ENCODE measurements at regions not wholly inside any gene's neighbourhood (a gene's known extent, or its start where the extent isn't known, plus 50 kb on each side); places are given as distances from the start of the nearest gene placed in this dataset.
"Not testable (repeated sequence)": the region's sequence is repeated elsewhere in the genome, so short reads cannot be mapped to it uniquely, and the experiment has no call there.

DNA sequence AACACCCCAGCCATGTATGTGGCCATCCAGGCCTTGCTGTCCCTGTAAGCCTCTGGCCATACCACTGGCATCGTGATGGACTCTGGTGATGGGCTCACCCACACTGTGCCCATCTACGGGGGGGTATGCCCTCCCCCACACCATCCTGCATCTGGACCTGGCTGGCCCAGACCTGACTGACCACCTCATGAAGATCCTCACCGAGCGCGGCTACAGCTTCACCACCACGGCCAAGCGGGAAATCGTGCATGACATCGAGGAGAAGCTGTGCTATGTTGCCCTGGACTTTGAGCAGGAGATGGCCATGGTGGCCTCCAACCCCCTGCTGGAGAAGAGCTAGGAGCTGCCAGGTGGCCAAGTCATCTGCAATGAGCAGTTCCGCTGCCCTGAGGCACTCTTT, 80.4 kb upstream of the ZCCHC2 start:
- no peak for DNase-seq

DNA sequence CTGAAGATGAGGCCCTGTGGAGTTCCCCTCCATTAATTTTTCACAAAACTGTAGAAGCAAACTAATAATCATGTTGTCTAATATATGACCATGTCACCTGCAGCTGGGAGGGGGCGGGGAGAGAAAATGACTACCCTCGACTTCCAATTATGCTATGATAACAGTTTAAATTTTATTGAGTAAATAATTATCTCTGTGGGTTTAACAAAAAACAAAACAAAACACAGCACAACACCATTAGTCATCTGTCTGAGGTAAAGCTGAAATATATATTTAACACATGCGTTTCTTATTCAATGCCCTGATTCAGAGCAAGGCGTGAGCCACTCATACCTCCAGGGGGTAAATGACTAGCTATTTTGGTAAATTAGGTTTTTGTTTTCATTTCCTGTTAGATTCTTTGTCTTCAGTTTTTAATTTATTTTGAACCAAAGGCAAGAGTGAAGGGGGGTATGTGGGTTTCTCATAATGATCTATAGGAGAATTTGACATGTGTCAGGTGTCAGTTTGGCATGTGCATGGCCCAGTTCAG, 77.4 kb upstream of the ZCCHC2 start:
- no peak for DNase-seq

GRCh38 chr18:62446511-62446910, 76.3 kb upstream of the ZCCHC2 start:
- DNase-seq = no peak

GRCh38 chr18:62447652-62448051, 75.2 kb upstream of the ZCCHC2 start:
- DNase-seq = no peak

GRCh38 chr18:62448426-62448825, 74.4 kb upstream of the ZCCHC2 start:
- no peak for DNase-seq

DNA sequence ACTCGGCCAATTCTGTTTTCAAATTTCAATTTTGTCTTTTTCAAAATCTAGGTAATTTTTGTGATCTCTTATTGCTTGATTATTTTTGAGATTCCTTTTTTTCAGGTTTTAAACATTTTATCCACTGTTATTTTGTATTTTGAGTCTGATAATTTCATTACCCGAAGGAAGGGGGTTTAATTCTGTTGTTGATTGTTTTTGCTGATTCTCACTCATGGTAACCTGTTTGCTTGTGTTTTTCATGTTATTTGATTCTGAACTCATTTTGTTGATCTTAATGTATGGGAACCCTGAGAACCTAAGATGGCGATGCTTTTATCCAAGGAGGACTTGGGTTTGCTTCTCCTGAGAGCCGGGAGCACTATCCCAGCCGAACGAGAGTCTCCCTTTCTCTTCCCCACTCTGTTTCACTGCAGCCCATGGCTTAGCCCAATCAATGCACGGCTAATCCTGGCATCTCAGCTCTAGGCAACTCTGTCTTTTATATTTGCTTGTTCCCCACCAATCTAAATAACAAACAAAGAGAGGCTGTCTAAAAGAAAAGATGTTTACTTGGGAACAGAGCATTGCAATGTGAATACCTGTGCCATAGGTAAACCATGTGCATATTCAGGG, 73.2 kb upstream of the ZCCHC2 start:
- DNase-seq = no peak

- DNase-seq = no peak
Observed at GRCh38 chr18:62450175-62450545, 72.7 kb upstream of the ZCCHC2 start.

DNA sequence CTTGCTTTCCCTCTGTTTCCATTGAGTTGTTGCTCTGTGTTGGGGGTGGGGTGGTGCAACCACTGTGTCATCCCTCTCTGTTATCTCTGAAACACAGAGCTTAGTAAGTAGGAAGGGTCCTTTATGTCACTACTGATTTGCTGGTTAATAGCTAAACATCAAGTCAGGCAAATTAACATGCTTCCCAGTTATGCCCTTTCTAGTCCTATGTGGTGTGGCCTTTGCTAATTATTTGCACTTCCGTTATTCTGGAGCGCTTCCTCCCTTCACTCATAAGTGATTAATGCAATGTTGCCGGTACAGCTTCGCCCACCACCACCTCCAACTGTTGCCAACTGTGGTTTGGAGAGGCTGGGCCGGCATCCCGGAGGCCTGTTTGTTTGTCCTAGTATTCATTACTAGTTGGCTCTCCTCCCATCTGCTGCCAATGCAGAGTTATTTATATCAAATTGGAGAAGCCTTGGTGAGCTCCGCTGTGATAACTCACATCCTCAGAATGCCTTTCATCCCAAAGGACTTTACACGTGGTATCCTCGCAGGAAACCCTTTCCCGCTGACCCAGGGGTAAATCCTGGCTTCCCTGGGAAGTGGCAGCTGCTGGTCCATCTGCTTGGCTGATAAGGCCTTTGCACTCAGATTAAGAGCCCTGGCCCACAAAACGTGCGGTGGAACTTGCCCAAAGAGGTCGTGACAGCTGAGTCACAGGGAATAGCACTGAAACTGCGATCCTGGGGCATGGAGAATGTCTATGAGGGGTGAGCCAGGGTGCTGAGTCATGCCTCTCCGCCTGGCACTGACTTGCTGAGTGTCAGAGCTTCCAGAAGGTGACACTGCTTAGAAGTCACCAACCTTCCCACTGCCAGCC, 72.0 kb upstream of the ZCCHC2 start:
- DNase-seq = no peak

DNA sequence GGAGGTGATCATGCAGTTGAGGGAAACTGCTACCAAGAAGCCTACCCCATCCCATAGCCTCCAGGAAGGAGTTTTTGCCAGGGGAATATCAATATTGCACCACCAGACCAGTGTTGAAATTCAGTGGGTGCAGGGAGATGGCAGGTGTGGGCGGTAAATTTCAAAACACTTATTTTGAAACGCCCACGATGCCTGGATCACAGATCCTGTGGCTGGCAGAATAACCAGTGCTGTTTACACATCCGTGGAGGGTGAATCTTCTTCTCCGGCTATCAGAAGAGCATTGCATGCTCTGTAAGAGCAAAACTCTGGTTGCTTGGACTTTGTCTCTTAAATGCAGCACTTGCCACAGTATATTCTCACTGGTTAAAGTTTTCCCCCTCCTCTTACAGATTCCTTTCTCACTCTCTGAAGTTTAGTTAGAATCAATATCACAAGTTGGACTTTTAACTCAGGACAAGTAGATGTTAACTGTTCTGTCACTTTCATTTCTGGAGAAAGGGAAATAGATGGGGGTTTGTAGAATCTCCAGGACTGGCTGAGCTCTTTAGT, 70.5 kb upstream of the ZCCHC2 start:
- no peak for DNase-seq

GRCh38 chr18:62453864-62454263, 69.0 kb upstream of the ZCCHC2 start:
- DNase-seq = no peak

DNA sequence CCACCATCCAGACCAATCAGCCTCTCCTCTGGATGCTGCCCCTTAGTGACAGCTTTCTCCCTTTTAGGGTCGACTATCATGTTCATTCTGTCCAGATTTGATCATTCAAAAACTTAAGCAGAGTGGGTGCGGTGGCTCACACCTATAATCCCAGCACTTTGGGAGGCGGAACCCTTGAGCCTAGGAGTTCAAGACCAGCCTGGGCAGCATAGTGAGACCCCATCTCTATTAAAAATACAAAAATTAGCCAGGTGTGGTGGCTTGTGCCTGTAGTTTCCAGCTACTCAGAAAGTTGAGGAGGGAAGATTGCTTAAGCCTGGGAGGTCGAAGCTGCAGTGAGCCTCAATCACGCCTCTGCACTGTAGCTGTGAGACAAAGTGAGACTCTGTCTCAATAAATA, 68.3 kb upstream of the ZCCHC2 start:
- DNase-seq = no peak

DNA sequence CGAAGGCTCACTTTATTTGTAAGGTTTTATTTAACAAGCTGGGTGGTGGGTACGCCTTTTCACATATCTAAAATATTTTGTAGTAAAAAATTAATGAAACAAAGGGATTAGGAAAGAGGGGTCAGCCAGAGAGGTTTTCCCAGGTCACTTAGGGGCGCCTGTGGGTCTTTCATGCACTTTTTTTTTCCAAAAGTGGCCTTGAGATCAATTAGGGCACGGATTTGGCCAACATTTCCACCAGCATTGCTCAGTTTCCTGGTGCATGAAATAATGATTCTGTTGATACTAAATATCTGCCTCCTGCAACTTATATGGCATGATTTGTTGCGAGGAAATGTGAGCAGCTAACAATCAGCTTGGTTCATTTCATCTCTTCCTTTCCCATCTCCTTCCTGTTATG, 67.6 kb upstream of the ZCCHC2 start:
- no peak for DNase-seq

DNA sequence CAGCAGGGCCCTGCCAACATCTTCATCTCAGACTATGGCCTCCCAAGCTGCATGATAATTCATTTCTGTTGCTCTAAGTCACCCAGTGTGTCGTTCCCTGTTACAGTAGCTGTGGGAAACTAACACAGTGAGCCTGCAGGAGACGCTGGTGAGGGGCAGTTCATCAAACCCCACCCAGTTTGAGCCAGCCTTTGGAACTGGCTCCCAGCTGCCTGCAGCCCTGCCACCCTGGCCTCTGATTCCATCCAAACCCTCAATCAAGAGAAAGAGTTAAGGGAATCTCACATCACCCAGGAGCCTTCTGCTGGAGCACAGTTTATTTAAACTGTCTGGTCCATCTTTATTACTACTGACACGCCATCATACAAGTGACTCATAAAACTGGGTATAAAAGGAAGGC, 64.9 kb upstream of the ZCCHC2 start:
- DNase-seq = no peak

DNA sequence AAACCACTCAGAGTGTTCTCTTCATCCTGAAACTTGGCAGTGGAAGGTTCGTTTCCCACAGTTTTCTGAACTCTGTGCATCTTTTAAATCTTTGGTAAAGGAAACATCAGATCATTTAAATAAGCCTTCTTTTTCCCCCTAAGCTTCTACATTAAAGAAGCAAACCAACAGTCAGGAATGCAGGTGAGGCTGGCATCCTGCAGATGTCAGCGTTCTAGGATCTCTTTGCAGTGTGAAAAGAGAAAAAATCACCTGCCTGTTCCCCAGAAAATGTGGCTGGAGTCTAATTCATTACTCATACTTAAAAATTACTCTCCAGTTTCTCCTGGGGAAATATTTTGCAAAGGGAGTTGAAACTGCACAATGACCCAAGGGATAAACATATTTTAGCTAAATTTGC, 64.5 kb upstream of the ZCCHC2 start:
- no peak for DNase-seq

DNA sequence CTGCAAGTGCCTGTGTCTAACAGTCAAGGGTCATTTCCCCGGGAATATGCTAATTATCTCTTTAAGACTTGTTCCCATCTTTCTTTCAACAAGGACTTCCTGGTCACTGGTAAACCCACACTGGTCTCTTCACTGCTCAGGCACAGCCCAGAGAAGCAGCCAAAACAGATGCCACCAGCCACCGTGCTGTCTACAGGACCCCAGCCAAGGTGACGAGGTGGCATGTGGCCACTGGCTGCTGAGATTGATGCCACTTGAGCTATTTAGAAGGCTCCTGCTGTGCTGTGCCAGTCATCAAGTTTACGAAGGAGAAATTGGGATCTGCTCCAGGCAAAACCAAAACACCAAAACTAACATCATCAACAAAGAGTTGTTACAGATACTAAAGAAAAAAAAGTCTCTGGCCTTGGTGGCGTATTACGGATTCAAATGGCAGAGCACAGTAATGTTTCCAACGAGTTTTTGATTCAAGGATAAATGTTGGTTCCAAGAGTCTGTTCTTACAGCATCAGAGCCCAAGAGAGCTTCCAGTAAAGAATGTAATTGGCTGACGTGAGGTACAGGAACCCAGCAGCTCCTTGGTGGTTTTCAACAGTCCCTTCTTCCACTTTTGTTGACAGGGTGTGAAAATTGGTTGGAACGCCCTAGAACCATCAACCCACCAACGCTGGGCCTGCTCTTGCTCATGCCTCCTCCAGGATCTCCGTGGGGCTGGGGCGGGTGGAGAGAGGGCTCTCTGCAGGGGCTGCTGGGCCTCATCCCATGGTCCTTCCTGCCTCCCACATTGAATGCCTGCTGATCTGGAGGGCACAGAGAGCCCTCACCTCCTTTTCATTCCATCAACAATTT, 63.7 kb upstream of the ZCCHC2 start:
- DNase-seq = peak; percentile 3

- peak; percentile 4 for DNase-seq
Observed at GRCh38 chr18:62460851-62461300, 61.9 kb upstream of the ZCCHC2 start.

- no peak for DNase-seq
Observed at GRCh38 chr18:62461591-62461990, 61.2 kb upstream of the ZCCHC2 start.

- no peak for DNase-seq
Observed at GRCh38 chr18:62464266-62464665, 58.6 kb upstream of the ZCCHC2 start.

- not testable (repeated sequence) for DNase-seq
Observed at GRCh38 chr18:62469131-62469530, 53.7 kb upstream of the ZCCHC2 start.

Data from NCI-H187 treated with DMSO at 0.1 percent for 48 hours (cell line).